HG02588 (cell line): ENCODE measurements at regions not wholly inside any gene's neighbourhood (a gene's known extent, or its start where the extent isn't known, plus 50 kb on each side); places are given as distances from the start of the nearest gene placed in this dataset.

Experiments used
- ATAC-seq: cut with Tn5 transposase; IDR thresholded peaks from one replicate; pipeline ENCODE4 v1.9.1; 2021; ENCODE audit warnings: mild to moderate bottlenecking, moderate library complexity; ENCODE audit not compliant: unreplicated experiment

DNA sequence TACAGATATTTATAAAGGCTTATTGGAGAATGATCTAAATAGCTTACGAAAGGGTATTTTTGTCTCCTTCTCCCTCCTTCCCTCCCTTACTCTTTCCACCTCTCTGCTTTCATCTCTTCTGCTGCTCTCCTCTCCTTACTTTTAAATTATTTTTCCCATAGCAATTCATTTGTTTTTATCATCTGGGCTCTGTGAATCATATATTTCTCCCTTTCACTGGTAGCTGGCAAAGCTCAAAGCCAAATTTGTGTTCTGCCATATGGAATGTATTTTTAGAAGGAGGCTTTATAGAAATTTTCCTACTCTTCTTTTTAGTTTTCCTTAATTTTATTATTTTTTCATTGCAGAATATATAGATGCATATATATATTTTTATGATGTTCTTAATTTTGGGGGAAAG lies 385.8 kb downstream of the C3orf38 start:
- no peak for ATAC-seq

DNA sequence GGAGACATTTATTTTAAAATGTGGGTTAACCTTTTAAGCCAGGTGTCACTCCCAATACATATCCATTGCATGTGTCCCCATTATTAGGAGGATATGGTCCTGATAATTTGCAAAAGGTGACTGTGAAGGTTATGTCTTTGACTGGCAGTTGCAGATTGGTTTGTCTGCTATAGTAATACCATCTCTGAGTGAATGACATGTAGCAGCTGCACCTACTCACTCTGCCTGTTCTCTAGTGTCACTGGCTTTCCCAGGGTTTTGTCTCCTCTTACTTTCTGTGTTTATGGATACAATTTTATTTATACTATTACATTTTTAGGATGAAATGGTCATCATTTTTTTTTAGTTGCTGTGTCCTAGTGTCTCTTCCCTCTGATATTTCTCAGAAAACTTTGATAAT lies 393.2 kb downstream of the C3orf38 start:
- ATAC-seq: no peak

DNA sequence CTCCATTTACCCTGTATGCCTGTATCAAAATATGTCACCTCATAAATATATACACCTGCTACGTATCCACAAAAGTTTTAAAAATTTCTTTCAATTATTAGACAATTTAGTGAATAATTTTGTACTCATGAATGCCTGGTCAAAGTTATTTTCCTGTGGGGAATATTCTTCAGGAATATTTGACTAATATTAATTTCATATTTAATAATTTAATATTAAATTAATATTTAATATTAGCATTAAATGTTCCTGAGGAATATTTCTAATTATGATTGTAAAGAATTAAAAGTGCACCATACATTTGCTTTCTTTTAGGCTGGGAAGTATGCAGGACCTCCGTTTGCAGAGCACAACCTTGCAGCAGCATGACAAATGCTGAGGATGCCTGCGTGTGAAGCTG lies 422.7 kb downstream of the C3orf38 start:
- no peak for ATAC-seq

GRCh38 chr3:88573472-88573871 lies 423.7 kb downstream of the C3orf38 start:
- no peak for ATAC-seq

- ATAC-seq: no peak
Measured at GRCh38 chr3:88574146-88574545, 424.4 kb downstream of the C3orf38 start.

GRCh38 chr3:88584451-88584850 lies 434.7 kb downstream of the C3orf38 start:
- ATAC-seq: no peak

- ATAC-seq: no peak
Measured at GRCh38 chr3:88586121-88586640, 436.4 kb downstream of the C3orf38 start.

DNA sequence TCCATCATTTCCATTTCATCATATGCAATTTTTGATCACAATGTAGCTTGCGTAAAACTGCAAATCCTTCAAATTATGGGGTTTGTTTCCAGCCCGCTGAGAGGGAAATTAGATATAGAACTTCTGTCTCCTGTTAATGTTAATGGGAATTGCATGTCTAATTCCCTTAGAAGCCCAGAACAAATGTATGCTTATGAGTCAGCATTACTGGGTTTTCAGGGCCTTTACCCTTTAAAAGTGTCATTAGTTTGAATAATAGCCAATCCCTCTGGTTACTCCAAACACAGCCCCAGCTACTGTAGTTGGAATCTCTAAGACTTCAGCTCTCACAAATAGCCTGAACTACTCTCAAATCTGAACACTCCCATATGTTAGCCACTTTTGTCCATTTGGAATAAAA lies 439.4 kb downstream of the C3orf38 start:
- ATAC-seq: no peak

DNA sequence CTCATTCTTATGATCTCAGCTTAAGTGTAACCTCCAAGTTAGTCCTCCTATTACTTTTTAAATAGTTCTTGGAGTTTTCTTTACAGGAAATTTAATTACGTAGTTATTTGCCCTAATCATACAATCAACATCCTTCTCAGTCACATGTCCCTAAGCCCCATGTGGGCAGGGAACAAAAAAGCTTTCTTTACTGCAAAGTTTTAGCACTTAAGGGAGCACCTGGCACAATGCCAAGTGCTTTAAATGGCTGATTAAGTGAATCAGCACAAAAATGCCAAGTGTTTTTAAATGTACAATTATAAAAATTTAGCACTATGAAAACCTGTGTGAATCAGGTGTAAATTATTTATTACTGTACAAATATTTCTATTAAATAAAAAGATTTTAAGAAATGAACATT lies 445.3 kb downstream of the C3orf38 start:
- no peak for ATAC-seq

- no peak for ATAC-seq
Measured at GRCh38 chr3:88596451-88596850, 446.7 kb downstream of the C3orf38 start.

DNA sequence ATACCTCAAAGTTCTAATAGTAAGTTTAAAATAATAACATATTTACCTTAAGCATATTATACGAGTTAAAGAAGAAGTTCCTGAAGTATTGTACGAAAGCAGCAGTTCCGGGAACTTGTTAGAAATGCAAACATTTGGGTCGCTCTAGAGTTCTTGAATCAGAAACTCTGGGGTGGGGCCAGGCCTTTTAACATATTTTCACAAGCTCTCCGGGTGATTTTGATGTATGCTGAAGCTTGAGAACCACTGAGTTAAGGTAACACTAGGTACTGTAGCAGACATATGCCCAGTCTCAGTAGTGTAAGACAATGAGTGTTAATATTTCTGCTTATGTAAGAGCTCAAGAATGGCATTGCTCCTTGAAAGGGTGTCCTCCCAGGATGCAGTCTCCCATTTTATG lies 461.1 kb downstream of the C3orf38 start:
- ATAC-seq: no peak

GRCh38 chr3:88611826-88612326 lies 462.1 kb downstream of the C3orf38 start:
- no peak for ATAC-seq

DNA sequence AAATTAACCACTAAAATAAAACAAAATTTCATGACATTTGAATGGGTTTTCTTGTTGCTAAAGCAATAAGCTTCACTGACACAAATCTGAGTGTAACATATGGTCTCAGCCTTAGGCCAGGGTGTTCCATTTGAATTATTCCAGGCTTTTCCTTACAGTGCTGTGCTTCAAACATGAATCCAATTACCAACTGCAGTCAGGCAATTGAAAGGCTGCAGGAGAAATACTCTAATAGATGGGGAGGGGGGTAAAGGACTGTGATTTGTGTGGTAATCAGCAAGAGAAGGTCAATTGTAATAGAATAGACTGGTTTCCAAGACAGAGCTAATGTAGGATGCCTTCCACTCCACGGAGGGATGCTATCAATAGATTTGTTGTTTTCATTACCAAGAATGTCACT lies 466.7 kb downstream of the C3orf38 start:
- no peak for ATAC-seq

- ATAC-seq: no peak
Measured at GRCh38 chr3:88617283-88617682, 467.5 kb downstream of the C3orf38 start.

- no peak for ATAC-seq
Measured at GRCh38 chr3:88618021-88618645, 468.4 kb downstream of the C3orf38 start.

DNA sequence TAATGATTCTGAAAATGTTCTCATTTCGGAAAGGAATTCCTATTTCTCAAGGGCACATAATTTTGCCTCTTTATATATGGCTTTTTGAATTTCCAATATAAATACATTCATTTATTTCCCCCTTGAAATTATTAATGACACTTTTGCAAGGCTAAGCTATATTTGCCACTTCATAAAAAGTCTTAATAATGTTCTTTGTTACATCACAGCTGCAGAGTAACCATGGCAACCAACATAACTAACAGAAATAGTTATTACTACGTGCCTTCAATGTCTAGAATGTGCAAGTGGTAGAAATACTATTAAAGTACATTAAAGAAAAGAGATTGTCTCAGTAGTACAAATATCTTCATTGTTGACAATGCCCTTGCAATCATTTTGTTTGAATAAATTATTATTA lies 471.8 kb downstream of the C3orf38 start:
- ATAC-seq: no peak

DNA sequence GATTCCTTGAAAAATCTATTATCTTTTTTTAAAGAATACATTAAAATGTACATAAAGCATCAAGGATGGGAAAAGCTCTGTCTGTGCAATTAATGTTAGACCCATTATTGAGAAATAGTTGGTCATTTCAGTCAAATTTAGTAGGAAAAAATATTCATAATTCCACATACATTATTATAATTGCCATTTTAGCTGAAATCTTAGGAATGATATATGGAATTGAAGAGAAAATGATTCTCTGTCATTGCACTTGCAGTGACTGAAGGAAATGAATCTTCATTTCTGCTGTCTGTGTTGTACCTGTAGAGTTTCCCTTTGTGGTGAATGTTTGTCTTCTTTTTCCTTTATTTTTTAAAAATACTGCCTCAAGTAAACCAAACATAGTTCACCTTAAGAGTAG lies 473.9 kb downstream of the C3orf38 start:
- ATAC-seq: no peak

- ATAC-seq: no peak
Measured at GRCh38 chr3:88626456-88627120, 476.8 kb downstream of the C3orf38 start.

DNA sequence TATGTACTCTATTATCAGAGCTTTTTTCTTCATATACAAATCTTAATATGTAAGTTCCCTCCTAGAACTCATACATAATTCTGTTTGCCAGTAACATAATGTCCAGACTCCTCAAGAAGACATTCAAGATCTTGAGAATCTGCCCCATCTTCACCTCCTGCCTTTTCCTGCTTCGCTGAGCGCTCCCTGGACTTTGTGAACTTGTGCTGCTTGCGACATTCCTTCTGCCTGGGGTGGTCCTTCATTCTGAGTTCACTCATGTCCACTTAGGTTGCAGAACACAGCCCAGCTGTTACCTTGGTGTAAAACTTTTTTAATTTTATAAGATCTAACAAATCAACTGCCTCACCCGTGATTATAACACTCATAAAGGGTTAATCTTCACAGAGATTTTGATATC lies 478.5 kb upstream of the EPHA3 start:
- no peak for ATAC-seq

DNA sequence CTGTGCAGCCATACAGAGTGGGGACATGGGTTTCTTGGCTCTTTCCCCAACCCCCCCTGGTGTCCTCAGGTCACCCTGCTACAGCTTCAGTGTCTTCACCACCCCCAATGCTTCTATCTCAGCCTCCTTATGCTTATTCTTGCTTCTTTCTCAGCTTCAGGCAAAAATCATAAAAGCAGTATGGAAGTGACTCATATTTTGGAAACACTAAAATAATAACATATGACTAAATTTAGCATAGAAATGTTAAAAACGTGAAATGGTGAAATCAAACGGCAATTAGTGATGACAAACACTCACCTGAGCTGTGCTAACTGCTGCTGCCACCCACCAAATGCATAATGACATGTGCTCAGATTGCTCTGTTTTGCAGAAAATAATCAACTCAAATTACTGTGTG lies 475.2 kb upstream of the EPHA3 start:
- ATAC-seq: no peak

DNA sequence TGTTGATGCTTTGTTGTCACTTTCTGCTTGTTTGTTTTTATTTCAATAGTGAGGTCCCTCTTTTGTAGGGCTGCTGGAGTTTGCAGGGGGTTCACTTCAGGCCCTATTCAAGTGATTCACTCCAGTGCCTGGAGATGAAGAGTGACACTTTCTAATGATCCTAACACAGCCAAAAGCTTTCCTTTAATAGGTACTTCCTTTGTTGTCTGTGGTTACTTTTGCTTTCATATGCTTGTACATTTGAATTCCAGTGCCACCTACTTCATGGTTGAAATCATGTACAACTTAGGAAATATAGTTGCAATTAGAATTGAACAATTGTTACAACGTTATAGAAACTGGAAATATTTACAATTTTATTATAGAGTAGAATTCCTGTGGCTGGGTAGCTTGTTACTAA lies 466.8 kb upstream of the EPHA3 start:
- no peak for ATAC-seq

DNA sequence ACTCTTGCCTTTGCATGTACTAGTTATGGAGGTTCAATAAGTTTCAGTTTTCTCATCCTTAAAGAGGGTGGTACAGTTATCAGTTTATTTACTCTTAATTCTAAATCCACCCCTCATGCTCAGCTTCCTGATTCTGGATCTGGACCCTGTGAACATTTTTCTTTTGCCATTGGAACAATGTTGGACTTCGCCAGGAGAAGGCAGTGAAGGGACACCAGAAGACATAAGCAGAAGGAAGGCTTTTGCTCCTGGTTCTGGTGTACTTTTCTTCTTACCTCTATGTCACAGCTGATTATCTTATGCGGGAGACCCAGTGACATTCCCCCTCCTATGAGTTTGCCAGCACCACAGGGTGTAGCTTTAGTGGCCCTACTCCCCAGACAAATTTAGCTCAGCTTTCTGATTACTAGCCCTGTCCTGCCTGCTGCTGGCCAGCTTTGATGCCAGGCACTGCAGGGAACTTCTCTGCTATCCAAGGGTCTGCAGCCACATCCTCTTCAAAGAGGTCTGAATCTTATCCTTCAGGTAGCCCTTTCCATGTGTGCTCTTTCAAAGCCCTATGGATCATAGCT lies 466.3 kb upstream of the EPHA3 start:
- no peak for ATAC-seq
